IMR-90 (cell line): ENCODE measurements at regions not wholly inside any gene's neighbourhood (a gene's known extent, or its start where the extent isn't known, plus 50 kb on each side); places are given as distances from the start of the nearest gene placed in this dataset.

Source experiments
- ATAC-seq: fragments of 200-7000 bp; cut with Tn5 transposase; 2 replicates; pipeline ENCODE4 v1.9.1; 2020; ENCODE audit warnings: low read depth, mild to moderate bottlenecking, moderate library complexity
- BruUV-seq: library from RNA; stranded (reverse); fragments of 400-500 nt; replicated peaks from 2 replicates; lab custom pipeline; 2021; lab: Mats Ljungman, UMichigan
- CTCF ChIA-PET: fragments of 300-600 bp; formaldehyde crosslinking; extraction: SDS; loops from one replicate; lab custom pipeline; 2021; ENCODE audit warnings: antibody characterized with exemption; lab: Yijun Ruan, JAX
- POLR2A ChIA-PET: fragments of 300-600 bp; sonication (Branson Sonifier 250); formaldehyde crosslinking; loops from one replicate; lab custom pipeline; 2022; ENCODE audit warnings: antibody characterized with exemption; ENCODE audit not compliant: unreplicated experiment; lab: Charles Lee
- DNase-seq: peaks from one replicate; pipeline ENCODE4 v3.0.0; 2013
- H2AFZ ChIP-seq: replicated peaks from 2 replicates; pipeline ENCODE3; 2013; ENCODE audit warnings: low read length, mild to moderate bottlenecking; ENCODE audit not compliant: poor library complexity
- H2AK5ac ChIP-seq: 2 replicates; pipeline ENCODE4 v1.6.1; 2013; ENCODE audit warnings: low read depth, low read length, inconsistent platforms
- H2AK9ac ChIP-seq: replicated peaks from 2 replicates; pipeline ENCODE3; 2013; ENCODE audit warnings: mild to moderate bottlenecking, low read depth, low read length, moderate library complexity; ENCODE audit not compliant: poor library complexity
- H2BK120ac ChIP-seq: 2 replicates; pipeline ENCODE4 v1.6.1; 2013; ENCODE audit warnings: low read depth, low read length, inconsistent platforms
- H2BK15ac ChIP-seq: 3 replicates; pipeline ENCODE4 v1.6.1; 2013; ENCODE audit warnings: low read depth, low read length, inconsistent platforms
- H2BK20ac ChIP-seq: 2 replicates; pipeline ENCODE4 v1.6.1; 2013; ENCODE audit warnings: low read depth, mild to moderate bottlenecking, inconsistent platforms, low read length, moderate library complexity
- H2BK5ac ChIP-seq: 2 replicates; pipeline ENCODE4 v1.6.1; 2013; ENCODE audit warnings: mild to moderate bottlenecking, low read depth, low read length, inconsistent platforms; ENCODE audit not compliant: poor library complexity, severe bottlenecking
- H3K14ac ChIP-seq: replicated peaks from 2 replicates; pipeline ENCODE4 v1.6.1; 2013; ENCODE audit warnings: low read depth, low read length, inconsistent platforms
- H3K18ac ChIP-seq: 2 replicates; pipeline ENCODE4 v1.6.1; 2013; ENCODE audit warnings: low read depth, low read length, control low read depth
- H3K23ac ChIP-seq: 2 replicates; pipeline ENCODE4 v1.6.1; 2013; ENCODE audit warnings: low read depth, low read length, inconsistent platforms
- H3K27ac ChIP-seq: 2 replicates; pipeline ENCODE4 v1.5.1; 2013; ENCODE audit warnings: mild to moderate bottlenecking, control low read depth, low read length; ENCODE audit not compliant: insufficient read depth
- H3K27me3 ChIP-seq: 2 replicates; pipeline ENCODE4 v1.6.1; 2013; ENCODE audit warnings: low read length; ENCODE audit not compliant: control insufficient read depth, insufficient read depth
- H3K36me3 ChIP-seq: 2 replicates; pipeline ENCODE4 v1.6.1; 2013; ENCODE audit warnings: low read length, mixed read lengths; ENCODE audit not compliant: control insufficient read depth, insufficient read depth
- H3K4ac ChIP-seq: 2 replicates; pipeline ENCODE4 v1.6.1; 2013; ENCODE audit warnings: low read depth, low read length, inconsistent platforms
- H3K4me1 ChIP-seq: 2 replicates; pipeline ENCODE4 v1.6.1; 2013; ENCODE audit warnings: low read length, mixed read lengths; ENCODE audit not compliant: control insufficient read depth, insufficient read depth
- H3K4me2 ChIP-seq: 2 replicates; pipeline ENCODE4 v1.6.1; 2013; ENCODE audit warnings: low read depth, mild to moderate bottlenecking, control low read depth, low read length, moderate library complexity
- H3K4me3 ChIP-seq: 2 replicates; pipeline ENCODE4 v1.5.1; 2013; ENCODE audit warnings: low read depth, mild to moderate bottlenecking, control low read depth, low read length, moderate library complexity; ENCODE audit not compliant: insufficient read depth
- H3K56ac ChIP-seq: 2 replicates; pipeline ENCODE4 v1.6.1; 2013; ENCODE audit warnings: low read length, inconsistent platforms; ENCODE audit not compliant: insufficient read depth; ENCODE audit errors: extremely low read depth
- H3K79me1 ChIP-seq, 2 experiments: 2 replicates each; pipeline ENCODE4 v1.6.1; 2013; ENCODE audit warnings: low read length in 2 of 2, inconsistent platforms in 1 of 2, low read depth in 1 of 2
- H3K9ac ChIP-seq: 2 replicates; pipeline ENCODE4 v1.6.1; 2013; ENCODE audit warnings: low read depth, low read length, control low read depth
- H3K9me1 ChIP-seq: 2 replicates; pipeline ENCODE4 v1.6.1; 2013; ENCODE audit warnings: low read length, inconsistent platforms; ENCODE audit not compliant: insufficient read depth
- H3K9me3 ChIP-seq: 2 replicates; pipeline ENCODE4 v1.6.1; 2013; ENCODE audit warnings: low read length; ENCODE audit not compliant: control insufficient read depth, insufficient read depth
- H4K20me1 ChIP-seq: 2 replicates; pipeline ENCODE4 v1.6.1; 2013; ENCODE audit warnings: low read length, inconsistent platforms; ENCODE audit not compliant: insufficient read depth
- H4K5ac ChIP-seq: 2 replicates; pipeline ENCODE4 v1.6.1; 2013; ENCODE audit warnings: mild to moderate bottlenecking, low read depth, low read length, control low read depth
- H4K8ac ChIP-seq, 2 experiments: 2 replicates each; pipeline ENCODE4 v1.6.1; 2013; ENCODE audit warnings: low read depth in 2 of 2, low read length in 2 of 2, control low read depth in 1 of 2, inconsistent platforms in 1 of 2
- H4K91ac ChIP-seq: 2 replicates; pipeline ENCODE4 v1.6.1; 2013; ENCODE audit warnings: low read depth, low read length, inconsistent platforms; ENCODE audit not compliant: insufficient read depth
- CEBPB ChIP-seq: IDR thresholded peaks from 2 replicates; pipeline ENCODE4 v1.6.1; 2012; ENCODE audit warnings: low read depth, low read length, improper control_type of control experiment
- MAFK ChIP-seq: IDR thresholded peaks from 2 replicates; pipeline ENCODE4 v1.6.1; 2012; ENCODE audit warnings: low read depth, low read length, improper control_type of control experiment
- MAZ ChIP-seq: IDR thresholded peaks from 2 replicates; pipeline ENCODE4 v1.6.1; 2012; ENCODE audit warnings: low read depth, mild to moderate bottlenecking, low read length, improper control_type of control experiment, moderate library complexity, borderline replicate concordance
- NFE2L2 ChIP-seq: fragments of 150-350 bp; IDR thresholded peaks from 2 replicates; pipeline ENCODE4 v1.6.1; 2016; ENCODE audit warnings: low read depth, mild to moderate bottlenecking, low read length
- POLR2A ChIP-seq: IDR thresholded peaks from 2 replicates; pipeline ENCODE4 v1.6.1; 2012; ENCODE audit warnings: mild to moderate bottlenecking, low read depth, low read length
- RAD21 ChIP-seq: IDR thresholded peaks from 2 replicates; pipeline ENCODE4 v1.6.1; 2012; ENCODE audit warnings: low read length, improper control_type of control experiment
- RCOR1 ChIP-seq: IDR thresholded peaks from 2 replicates; pipeline ENCODE4 v1.6.1; 2012; ENCODE audit warnings: mild to moderate bottlenecking, low read length, improper control_type of control experiment; ENCODE audit not compliant: insufficient replicate concordance
- RFX5 ChIP-seq: IDR thresholded peaks from 2 replicates; pipeline ENCODE4 v1.8.0; 2012; ENCODE audit warnings: low read depth, mild to moderate bottlenecking, low read length, moderate library complexity
- SMC3 ChIP-seq: fragments of 150-350 bp; IDR thresholded peaks from 2 replicates; pipeline ENCODE4 v1.6.1; 2016; ENCODE audit warnings: low read depth, mild to moderate bottlenecking, antibody characterized with exemption, low read length, moderate library complexity
- WGBS, 2 experiments: methylation state at CpG; one replicate each; pipeline versions ENCODE4 v1.1.5 to v1.1.7; 2013; ENCODE audit warnings: missing lambda C conversion rate in 2 of 2; ENCODE audit not compliant: insufficient read length in 1 of 2; ENCODE audit errors: extremely low coverage in 2 of 2; 5-methylcytosine and 5-hydroxymethylcytosine counted together
- dilution Hi-C: fragments of 300-500 bp; cut with HindIII; formaldehyde crosslinking; loops from one replicate; pipeline ENCODE4 v1.14.3; 2018; ENCODE audit warnings: low sequenced_read_pairs; ENCODE audit not compliant: unreplicated experiment
- in situ Hi-C: fragments of 300-500 bp; cut with MboI; formaldehyde crosslinking; loops from 3 replicates; pipeline ENCODE4 v1.14.3; 2019; ENCODE audit warnings: low sequenced_read_pairs, inconsistent platforms, mixed read lengths
- intact Hi-C: fragments of 100-400 bp; cut with micrococcal nuclease; formaldehyde crosslinking; loops from 2 replicates; pipeline ENCODE4 v1.10.0; 2022
- TF ChIP-seq, protein P1 (sequence below): fragments of 150-350 bp; IDR thresholded peaks from 2 replicates; pipeline ENCODE4 v1.6.1; 2017; ENCODE audit warnings: mild to moderate bottlenecking, antibody characterized with exemption, low read length, low read depth
- TF ChIP-seq, protein P2 (sequence below): fragments of 150-350 bp; IDR thresholded peaks from 2 replicates; pipeline ENCODE4 v1.6.1; 2016; ENCODE audit warnings: low read depth, mild to moderate bottlenecking, low read length, moderate library complexity, borderline replicate concordance

DNA sequence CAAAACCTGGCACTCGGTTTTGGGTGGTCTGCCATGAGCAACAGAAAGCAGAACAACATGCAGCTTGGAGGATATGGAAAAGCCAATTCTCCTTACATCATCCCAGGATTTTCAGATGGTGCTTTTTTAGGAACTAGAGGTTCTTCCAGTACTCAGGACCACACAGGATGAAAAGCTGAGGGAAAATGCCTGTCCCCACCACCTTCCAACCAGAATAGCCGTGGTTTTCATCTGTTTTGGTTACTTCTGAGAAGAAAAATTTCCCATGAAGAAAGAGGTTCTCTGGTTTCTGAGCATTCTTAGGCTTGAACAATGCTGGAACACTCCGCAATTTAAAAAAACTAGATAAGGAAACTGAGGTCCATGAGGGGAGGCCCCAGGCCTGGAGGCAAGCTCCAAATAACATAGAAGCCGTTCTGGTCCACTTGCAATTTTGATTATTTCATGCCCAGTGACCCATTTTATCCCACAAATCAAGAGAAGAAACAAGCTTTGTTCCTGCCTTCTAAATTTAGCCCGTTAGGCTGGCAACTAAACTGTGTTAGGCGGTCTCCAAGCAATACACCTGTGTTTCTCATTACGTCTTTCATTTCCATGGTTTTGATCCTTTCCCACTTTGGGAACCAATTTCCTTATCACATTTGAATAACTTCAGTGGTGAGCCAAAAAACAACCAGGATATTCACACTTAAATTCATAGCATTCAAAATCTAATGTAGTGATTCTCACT lies 79.2 kb upstream of the SPIN1 start:
- H3K27ac ChIP-seq = no peak overlapping the region
- no peaks in the 10 kb centered on the region for H3K9me1 ChIP-seq
- no peak overlapping the region for H2AK9ac ChIP-seq
- no peak overlapping the region for H2BK120ac ChIP-seq
- H3K4ac ChIP-seq = no peak overlapping the region
- no peak overlapping the region for H2AK5ac ChIP-seq
- BruUV-seq = no TSS peak
- no peaks in the 10 kb centered on the region; the same call in 1 of the 2 replicates for H3K4me1 ChIP-seq
- dilution Hi-C loops = no loop called here
- no peaks in the 10 kb centered on the region for H3K79me1 ChIP-seq
- ChIA-PET POLR2A (interaction anchor here (0.6 kb wide), 1 partner anchor 607 kb away, joined by 3 read pairs; no protein-coding TSS in a partner anchor), CTCF (interaction anchor here (0.6 kb wide), 1 partner anchor 270 kb away, joined by 4 read pairs; no protein-coding TSS in a partner anchor)
- no peak overlapping the region for H2AFZ ChIP-seq
- no peak overlapping the region for H4K5ac ChIP-seq
- no peak overlapping the region for H3K4me2 ChIP-seq
- ATAC-seq (no peak), DNase-seq (no peak)
- no peak overlapping the region for H3K18ac ChIP-seq
- no peak overlapping the region for H2BK15ac ChIP-seq
- H3K27me3 ChIP-seq = no peaks in the 10 kb centered on the region
- WGBS, 2 experiments = 79% methylated on average over 2 of the region's 7 CpGs; no CpG with 5 or more reads in 1 of the 2 experiments
- intact Hi-C loops = no loop called here
- no peak overlapping the region for H2BK20ac ChIP-seq
- no peaks in the 10 kb centered on the region for H3K36me3 ChIP-seq
- H3K23ac ChIP-seq = no peak overlapping the region
- H3K14ac ChIP-seq = no peak overlapping the region
- H3K56ac ChIP-seq = no peak overlapping the region
- no peaks in the 10 kb centered on the region for H3K9me3 ChIP-seq
- in situ Hi-C loops = no loop called here
- H2BK5ac ChIP-seq = no peak overlapping the region
- no peaks in the 10 kb centered on the region for H4K20me1 ChIP-seq
- no peak overlapping the region for H4K91ac ChIP-seq
- no peak overlapping the region for H3K9ac ChIP-seq
- H4K8ac ChIP-seq = no peak overlapping the region
- TF ChIP-seq MAFK = no peak
- no peak for TF ChIP-seq RCOR1
- TF ChIP-seq, protein P1, sequence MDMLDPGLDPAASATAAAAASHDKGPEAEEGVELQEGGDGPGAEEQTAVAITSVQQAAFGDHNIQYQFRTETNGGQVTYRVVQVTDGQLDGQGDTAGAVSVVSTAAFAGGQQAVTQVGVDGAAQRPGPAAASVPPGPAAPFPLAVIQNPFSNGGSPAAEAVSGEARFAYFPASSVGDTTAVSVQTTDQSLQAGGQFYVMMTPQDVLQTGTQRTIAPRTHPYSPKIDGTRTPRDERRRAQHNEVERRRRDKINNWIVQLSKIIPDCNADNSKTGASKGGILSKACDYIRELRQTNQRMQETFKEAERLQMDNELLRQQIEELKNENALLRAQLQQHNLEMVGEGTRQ = no peak
- TF ChIP-seq POLR2A = no peak
- TF ChIP-seq, protein P2, sequence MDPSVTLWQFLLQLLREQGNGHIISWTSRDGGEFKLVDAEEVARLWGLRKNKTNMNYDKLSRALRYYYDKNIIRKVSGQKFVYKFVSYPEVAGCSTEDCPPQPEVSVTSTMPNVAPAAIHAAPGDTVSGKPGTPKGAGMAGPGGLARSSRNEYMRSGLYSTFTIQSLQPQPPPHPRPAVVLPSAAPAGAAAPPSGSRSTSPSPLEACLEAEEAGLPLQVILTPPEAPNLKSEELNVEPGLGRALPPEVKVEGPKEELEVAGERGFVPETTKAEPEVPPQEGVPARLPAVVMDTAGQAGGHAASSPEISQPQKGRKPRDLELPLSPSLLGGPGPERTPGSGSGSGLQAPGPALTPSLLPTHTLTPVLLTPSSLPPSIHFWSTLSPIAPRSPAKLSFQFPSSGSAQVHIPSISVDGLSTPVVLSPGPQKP = no peak
- no peak for TF ChIP-seq SMC3
- TF ChIP-seq CEBPB = no peak
- no peak for TF ChIP-seq RAD21
- no peak for TF ChIP-seq RFX5
- TF ChIP-seq NFE2L2 = no peak
- no peak for TF ChIP-seq MAZ
- H3K4me3 ChIP-seq = no peak overlapping the region
